ENCODE measurements at regions not wholly inside any gene's neighbourhood (a gene's known extent, or its start where the extent isn't known, plus 50 kb on each side); places are given as distances from the start of the nearest gene placed in this dataset.
"Not testable (repeated sequence)": the region's sequence is repeated elsewhere in the genome, so short reads cannot be mapped to it uniquely, and the experiment has no call there.

DNA sequence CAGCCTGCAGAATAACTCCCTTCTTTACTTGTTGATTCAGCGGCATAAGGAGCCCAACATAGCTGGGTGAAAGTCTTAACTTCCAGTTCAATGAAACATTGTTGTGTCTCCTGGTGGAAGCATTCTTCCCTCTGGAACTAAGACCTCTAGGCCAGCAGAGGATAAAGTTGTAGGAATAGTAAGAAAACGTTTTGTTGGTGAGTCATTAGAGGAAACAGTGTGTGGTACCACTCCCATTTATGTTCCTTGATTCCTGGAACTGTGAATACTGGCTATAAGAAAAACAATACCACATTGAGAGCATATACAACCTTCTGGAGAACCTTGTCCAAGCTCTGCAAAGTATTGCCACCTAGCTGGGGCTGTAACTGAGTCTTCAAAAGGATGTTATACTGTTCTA is 737.4 kb upstream of the ZP4 start:
- no peak for DNase-seq

GRCh38 chr1:238624776-238625175 is 734.1 kb upstream of the ZP4 start:
- DNase-seq = no peak

- DNase-seq = no peak
Measured at GRCh38 chr1:238621405-238621804, 730.7 kb upstream of the ZP4 start.

GRCh38 chr1:238619652-238620051 is 728.9 kb upstream of the ZP4 start:
- DNase-seq = no peak

DNA sequence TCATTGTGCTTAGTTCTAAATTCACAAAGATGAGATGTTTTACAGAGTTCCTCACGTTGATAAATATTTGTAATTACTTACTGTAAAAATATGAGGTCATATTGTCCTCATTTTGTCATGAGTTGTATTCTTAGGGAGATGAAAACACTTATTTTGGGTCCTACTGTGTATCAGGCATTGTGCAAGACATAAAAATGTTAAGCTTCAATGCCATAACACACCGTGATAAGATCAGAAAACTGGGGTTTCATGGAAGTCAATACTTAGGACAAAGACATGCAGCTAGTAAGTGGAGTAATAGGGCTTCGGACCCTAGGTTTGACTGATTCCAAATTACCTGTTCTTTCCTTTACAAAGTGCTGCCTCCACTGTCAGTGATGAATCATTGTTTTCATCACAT is 720.7 kb upstream of the ZP4 start:
- no peak for DNase-seq

GRCh38 chr1:238608144-238608543 is 717.4 kb upstream of the ZP4 start:
- no peak for DNase-seq

GRCh38 chr1:238606896-238607295 is 716.2 kb upstream of the ZP4 start:
- no peak for DNase-seq

- no peak for DNase-seq
Measured at GRCh38 chr1:238606457-238606856, 715.7 kb upstream of the ZP4 start.

- DNase-seq = no peak
Measured at GRCh38 chr1:238604357-238604756, 713.6 kb upstream of the ZP4 start.

DNA sequence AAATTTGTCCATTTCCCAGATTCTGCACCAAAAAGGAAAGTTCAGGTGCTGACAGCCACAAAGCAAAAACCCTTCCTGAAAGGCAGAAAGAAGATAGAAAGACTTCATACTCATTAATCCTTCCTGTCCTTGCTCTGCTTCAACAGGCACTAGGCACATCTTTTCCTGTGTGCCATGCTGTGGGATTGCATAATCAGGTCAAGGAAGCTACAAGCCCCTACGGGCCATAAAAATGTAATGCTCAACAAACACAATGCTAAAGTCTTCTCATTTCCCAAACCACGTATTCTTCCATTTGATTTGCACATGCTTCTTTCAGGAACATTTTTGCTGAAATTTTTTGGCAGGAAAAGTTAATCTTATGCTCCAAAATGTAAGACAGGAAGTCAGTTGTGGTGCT is 710.9 kb upstream of the ZP4 start:
- not testable (repeated sequence) for DNase-seq

DNA sequence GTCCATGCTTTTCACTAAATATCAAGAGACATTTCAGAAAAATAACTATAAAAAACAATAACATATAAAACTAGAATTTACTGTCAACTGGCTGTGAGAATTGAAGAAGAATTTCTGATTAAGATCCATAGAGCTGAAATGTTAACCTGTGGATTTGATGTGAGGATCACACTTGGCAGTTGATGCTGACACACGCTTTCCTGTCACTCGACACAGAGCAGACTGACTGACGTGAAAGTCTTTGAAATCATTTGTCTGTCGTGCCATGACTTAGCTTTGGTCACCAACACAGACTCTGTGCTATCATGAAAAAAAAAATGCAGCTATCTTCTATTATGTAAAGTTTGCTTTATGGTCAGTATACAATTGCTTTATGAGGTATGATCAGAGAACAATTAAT is 706.0 kb upstream of the ZP4 start:
- DNase-seq = no peak

GRCh38 chr1:238592621-238593020 is 701.9 kb upstream of the ZP4 start:
- DNase-seq = no peak

DNA sequence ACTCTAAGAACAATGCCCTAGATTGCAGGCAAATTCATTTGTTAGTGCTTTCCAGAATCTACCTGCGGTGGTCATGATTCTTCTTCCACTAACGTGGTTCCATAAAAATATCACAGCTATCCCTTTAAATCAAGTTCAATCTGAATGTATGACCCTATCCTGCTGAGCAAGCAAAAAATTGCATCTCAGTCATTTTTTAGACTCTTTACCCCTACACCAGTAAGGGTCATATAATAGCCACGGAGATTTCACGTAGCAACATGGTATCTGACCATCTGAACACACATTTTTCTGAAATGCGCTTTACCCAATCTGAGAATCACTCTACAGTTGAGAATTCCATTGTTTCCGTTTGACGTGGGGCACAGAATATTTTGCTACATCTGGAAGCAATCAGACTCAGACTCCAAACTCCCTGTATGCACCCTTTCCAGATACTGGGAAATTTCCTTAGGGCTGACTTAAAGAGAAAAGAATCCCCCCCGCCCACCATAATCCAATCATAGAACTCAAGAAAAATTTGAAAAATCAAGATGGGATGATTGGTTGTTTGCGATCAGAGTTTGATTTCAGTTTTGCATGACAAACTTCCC is 699.2 kb upstream of the ZP4 start:
- no peak for DNase-seq

GRCh38 chr1:238582816-238583215 is 692.1 kb upstream of the ZP4 start:
- no peak for DNase-seq

DNA sequence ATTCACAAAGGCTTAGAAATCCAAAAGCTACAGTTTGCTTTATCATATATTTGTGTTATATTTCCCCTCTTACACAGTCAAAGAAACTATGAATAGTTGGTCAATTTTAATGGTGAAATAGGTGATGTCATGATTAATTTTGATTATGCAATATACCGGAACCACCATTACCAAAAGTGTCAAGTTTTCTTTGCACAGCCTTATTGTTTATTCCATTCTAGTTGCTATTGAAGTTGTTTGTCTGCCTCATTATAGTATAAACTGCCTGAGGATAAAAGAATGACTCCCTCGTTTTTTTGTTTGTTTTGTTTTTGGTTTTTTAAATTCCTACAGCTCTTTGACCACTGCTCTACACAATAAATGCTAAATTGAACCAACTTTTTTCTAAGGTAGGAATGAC is 690.6 kb upstream of the ZP4 start:
- DNase-seq = no peak

DNA sequence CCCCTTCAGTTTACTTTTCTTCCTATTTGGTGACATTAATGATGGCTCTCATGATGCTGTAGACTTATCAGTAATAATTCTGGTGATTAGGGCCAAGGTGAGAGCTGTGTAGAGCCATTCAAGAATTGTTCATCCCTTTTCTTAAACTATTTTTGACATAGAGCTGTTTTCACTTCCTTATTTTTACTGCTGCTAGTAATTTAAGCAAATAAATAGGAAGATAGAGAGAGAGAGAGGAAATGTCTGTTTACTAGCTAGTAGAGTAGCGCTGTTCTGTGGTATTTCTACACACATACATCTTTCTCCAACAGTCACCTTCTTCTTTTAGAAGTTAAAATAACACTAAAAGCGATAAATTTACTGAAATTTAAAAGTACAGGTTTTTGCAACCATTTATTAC is 678.0 kb upstream of the ZP4 start:
- no peak for DNase-seq

DNA sequence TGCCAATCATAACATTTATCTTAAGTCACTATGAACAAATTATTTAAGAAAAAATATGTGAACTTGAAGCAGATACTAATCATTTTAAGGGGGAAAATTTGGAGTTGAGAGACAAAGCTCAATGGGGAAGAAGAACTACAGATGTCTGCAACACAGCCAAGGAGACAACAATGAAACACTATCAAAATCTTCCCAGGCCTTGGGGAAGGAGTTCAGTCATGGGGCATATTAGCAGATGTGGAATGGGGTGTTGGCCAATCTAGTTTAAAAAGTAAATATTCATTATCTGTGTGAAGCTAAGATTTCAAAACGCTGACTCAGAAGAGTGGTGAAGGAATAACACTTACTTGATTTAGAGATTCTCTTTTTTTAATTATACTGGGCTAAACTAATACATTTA is 671.6 kb upstream of the ZP4 start:
- no peak for DNase-seq

GRCh38 chr1:238558746-238559145 is 668.0 kb upstream of the ZP4 start:
- no peak for DNase-seq

- DNase-seq = no peak
Measured at GRCh38 chr1:238558156-238558555, 667.4 kb upstream of the ZP4 start.

- DNase-seq = no peak
Measured at GRCh38 chr1:238552271-238552670, 661.5 kb upstream of the ZP4 start.

GRCh38 chr1:238549137-238549536 is 658.4 kb upstream of the ZP4 start:
- DNase-seq = no peak

- no peak for DNase-seq
Measured at GRCh38 chr1:238546118-238546517, 655.4 kb upstream of the ZP4 start.

GRCh38 chr1:238537641-238538040 is 646.9 kb upstream of the ZP4 start:
- DNase-seq = no peak

DNA sequence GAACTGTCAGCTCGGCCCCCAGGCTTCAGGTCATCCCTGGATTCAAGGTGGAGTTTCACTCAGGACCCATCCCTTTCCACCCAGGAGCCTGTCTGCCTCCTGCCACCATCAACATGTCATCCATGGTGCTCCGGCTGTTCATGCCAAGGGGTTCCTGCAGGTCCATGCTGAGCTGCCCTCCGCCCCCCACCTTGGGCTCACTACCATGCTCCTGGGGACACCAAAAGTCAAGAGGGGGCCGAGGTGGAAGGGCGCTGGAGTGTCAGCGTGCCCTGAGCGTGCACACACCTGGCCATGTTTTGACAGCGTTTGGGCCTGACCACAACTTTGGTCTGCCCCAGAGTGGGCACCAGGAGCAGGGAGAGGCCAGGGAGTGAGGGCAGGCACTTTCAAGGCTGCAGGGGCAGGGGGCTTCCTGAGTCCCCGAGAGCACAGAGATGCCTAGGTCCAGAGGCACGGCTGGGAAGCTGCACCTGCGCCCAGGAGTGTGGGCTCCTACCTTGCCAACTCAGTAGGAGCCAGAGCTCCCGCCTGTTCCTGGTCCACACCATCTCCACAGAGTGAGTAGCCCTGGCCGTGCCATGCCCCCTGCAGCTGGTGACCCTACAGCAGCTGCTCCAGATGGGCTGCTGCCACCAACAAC is 639.6 kb upstream of the ZP4 start:
- DNase-seq = no peak

- no peak for DNase-seq
Measured at GRCh38 chr1:238517711-238518110, 627.0 kb upstream of the ZP4 start.
